Activated CD8-positive, alpha-beta T cell treated with anti-CD3 and anti-CD28 coated beads for 36 hours (primary cell): ENCODE measurements at regions not wholly inside any gene's neighbourhood (a gene's known extent, or its start where the extent isn't known, plus 50 kb on each side); places are given as distances from the start of the nearest gene placed in this dataset.

Experiments
- ATAC-seq: fragments of 200-7000 bp; cut with Tn5 transposase; one replicate; pipeline ENCODE4 v1.10.0; 2021; ENCODE audit warnings: mild to moderate bottlenecking, moderate library complexity
- CTCF ChIA-PET: fragments of 350-600 bp; sonication (Branson Sonifier 250); formaldehyde crosslinking; loops from one replicate; lab custom pipeline; 2021; ENCODE audit warnings: antibody characterized with exemption; lab: Charles Lee
- POLR2A ChIA-PET: fragments of 350-600 bp; sonication (Branson Sonifier 250); formaldehyde crosslinking; loops from one replicate; lab custom pipeline; 2021; ENCODE audit warnings: antibody characterized with exemption; lab: Charles Lee
- DNase-seq: peaks from one replicate; pipeline ENCODE4 v3.0.0-alpha.2; 2020
- H3K27ac Mint-ChIP-seq: one replicate; pipeline ENCODE4 v1.8.0; 2021; ENCODE audit warnings: mild to moderate bottlenecking, mixed read lengths
- H3K27me3 Mint-ChIP-seq: one replicate; pipeline ENCODE4 v1.8.0; 2021; ENCODE audit warnings: mixed read lengths
- H3K36me3 Mint-ChIP-seq: one replicate; pipeline ENCODE4 v1.8.0; 2021; ENCODE audit warnings: low read depth, mixed read lengths
- H3K4me1 Mint-ChIP-seq: one replicate; pipeline ENCODE4 v1.8.0; 2021; ENCODE audit warnings: low read depth, mixed read lengths
- H3K4me3 Mint-ChIP-seq: one replicate; pipeline ENCODE4 v1.8.0; 2021; ENCODE audit warnings: mild to moderate bottlenecking, moderate library complexity, mixed read lengths
- H3K9me3 Mint-ChIP-seq: one replicate; pipeline ENCODE4 v1.8.0; 2021; ENCODE audit warnings: mixed read lengths
- intact Hi-C: fragments of 100-400 bp; cut with micrococcal nuclease; formaldehyde crosslinking; loops from one replicate; pipeline ENCODE4 v1.10.0; 2022
- TF ChIP-seq, protein P1 (sequence below): fragments of 200-600 bp; IDR thresholded peaks from one replicate; pipeline ENCODE4 v1.8.0; 2022; ENCODE audit warnings: antibody characterized with exemption, mild to moderate bottlenecking

DNA sequence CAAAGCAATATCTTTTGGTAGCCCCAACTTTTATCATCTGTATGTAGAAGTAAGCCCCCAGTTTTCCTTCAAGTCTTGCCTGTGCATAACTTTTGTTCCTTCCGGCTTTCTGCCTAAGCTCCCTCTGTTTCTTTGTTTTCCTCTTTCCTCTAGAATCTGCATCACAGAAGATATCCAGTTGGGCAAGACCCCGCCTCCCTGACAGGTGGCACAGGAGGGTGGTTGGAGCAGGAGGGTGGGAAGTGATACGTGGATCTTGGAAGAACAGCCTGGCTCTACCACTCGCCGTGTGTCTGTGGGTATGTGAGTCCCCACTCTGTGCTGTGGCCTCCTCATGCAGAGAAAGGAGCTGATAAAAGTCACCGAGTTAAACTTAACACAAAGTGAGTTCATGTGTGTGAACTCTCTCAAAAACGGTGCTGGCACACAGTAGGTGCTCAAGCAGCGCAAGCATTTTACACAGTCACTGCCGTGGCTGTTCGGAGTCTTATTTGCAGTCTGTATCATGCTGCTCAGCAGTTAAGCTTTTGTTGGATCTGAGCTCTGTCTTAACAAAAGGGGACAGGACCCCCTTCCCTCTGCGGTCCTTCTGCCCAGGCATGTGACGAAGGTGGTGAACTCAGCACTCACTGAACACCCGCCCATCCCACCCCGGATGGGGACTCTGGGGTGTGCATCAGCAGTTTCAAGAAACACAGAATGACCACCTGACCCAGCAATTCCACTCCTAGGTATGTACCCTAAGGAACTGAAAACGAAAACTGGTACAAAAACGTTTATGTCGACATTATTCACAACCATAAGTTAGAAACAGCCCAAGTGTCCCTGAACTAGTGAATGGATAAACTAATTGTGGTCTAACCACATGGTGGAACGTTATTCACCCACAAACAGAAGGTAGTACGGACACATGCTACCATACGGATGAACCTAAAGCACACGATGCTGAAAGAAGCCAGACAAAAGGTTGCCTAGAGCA is 249.1 kb downstream of the CTTN start:
- TF ChIP-seq, protein P1, sequence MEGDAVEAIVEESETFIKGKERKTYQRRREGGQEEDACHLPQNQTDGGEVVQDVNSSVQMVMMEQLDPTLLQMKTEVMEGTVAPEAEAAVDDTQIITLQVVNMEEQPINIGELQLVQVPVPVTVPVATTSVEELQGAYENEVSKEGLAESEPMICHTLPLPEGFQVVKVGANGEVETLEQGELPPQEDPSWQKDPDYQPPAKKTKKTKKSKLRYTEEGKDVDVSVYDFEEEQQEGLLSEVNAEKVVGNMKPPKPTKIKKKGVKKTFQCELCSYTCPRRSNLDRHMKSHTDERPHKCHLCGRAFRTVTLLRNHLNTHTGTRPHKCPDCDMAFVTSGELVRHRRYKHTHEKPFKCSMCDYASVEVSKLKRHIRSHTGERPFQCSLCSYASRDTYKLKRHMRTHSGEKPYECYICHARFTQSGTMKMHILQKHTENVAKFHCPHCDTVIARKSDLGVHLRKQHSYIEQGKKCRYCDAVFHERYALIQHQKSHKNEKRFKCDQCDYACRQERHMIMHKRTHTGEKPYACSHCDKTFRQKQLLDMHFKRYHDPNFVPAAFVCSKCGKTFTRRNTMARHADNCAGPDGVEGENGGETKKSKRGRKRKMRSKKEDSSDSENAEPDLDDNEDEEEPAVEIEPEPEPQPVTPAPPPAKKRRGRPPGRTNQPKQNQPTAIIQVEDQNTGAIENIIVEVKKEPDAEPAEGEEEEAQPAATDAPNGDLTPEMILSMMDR, result no peak
- no peak overlapping the region for H3K27ac Mint-ChIP-seq
- H3K4me3 Mint-ChIP-seq, result no peak overlapping the region
- intact Hi-C loops, result no loop called here
- DNase-seq (no peak), ATAC-seq (no peak)
- ChIA-PET CTCF (no interaction called here), POLR2A (no interaction called here)
- no peaks in the 10 kb centered on the region for H3K36me3 Mint-ChIP-seq
- H3K27me3 Mint-ChIP-seq, result peaks cover 12% of the 10 kb centered on the region
- no peaks in the 10 kb centered on the region for H3K9me3 Mint-ChIP-seq
- no peaks in the 10 kb centered on the region for H3K4me1 Mint-ChIP-seq

DNA sequence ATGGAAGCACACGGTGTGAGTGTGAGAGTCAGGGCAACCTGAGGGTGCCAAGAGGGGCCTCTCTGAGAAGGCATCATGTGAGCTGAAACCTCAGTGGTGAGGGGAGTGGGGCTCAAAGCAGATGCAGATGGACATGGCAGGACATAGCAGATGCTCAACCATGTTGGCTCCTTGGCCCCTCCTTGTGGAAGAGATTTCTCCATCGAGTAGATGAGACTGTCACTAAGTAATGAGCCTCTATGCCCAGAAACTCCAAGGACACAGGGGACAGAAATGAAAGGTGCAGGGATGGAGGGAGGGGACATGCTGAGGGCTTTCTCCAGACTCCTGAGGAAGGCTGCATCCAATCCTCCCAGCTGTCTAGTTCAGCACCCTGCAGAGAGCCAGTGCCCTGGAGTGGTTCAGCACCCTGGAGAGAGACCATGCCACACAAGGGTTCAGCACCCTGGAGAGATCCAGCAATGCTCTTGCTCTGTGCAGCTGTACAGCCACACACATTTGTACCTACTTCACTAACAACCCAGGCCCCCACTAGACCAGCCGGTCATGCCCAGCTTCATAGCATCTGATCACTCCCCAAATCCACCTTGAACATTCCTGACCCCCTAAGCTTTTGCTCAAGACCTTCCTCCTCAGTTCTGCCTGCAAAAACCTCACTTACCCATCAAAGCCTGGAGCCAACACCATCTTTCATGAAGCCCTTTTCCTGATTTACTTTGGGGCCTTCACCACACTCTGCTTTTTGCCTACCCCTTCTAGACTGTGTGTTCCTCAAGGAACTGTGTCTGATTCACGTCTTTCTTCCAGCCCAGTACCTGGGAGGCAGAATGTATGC is 252.0 kb downstream of the CTTN start:
- TF ChIP-seq, protein P1, result no peak
- CTCF ChIA-PET, result no interaction called here
- Mint-ChIP-seq H3K36me3 (no peaks in the 10 kb centered on the region), H3K4me3 (no peak overlapping the region), H3K27ac (no peak overlapping the region), H3K27me3 (peaks cover 5% of the 10 kb centered on the region), H3K9me3 (no peaks in the 10 kb centered on the region), H3K4me1 (no peaks in the 10 kb centered on the region)
- POLR2A ChIA-PET, result no interaction called here
- intact Hi-C loops, result no loop called here
- ATAC-seq (peak; percentile 55), DNase-seq (peak; percentile 65)

DNA sequence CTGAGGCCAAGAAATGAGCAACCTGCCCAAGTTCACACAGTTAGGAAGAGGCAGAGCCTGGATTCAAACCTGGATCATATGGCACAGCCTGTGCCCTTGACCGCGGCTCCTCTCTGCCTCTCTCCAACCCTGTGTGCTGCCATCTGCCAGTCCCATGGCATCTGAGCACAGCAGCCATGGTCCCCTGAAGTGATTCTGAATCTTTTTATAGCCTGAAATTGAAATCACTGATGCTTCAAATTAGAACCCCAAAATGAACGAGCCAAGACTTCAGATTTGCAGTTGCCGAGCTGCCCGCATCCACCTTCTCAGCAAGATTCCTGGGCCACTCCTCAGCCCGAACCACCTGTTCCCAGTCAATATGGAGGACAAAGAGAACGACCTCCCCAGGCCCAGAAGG is 252.7 kb downstream of the CTTN start:
- ATAC-seq (no peak), DNase-seq (no peak)
- H3K9me3 Mint-ChIP-seq, result no peaks in the 10 kb centered on the region
- TF ChIP-seq, protein P1, result no peak
- ChIA-PET CTCF (no interaction called here), POLR2A (no interaction called here)
- no peak overlapping the region for H3K27ac Mint-ChIP-seq
- H3K4me3 Mint-ChIP-seq, result no peak overlapping the region
- no peaks in the 10 kb centered on the region for H3K4me1 Mint-ChIP-seq
- intact Hi-C loops, result no loop called here
- peaks cover 8% of the 10 kb centered on the region for H3K27me3 Mint-ChIP-seq
- no peaks in the 10 kb centered on the region for H3K36me3 Mint-ChIP-seq

DNA sequence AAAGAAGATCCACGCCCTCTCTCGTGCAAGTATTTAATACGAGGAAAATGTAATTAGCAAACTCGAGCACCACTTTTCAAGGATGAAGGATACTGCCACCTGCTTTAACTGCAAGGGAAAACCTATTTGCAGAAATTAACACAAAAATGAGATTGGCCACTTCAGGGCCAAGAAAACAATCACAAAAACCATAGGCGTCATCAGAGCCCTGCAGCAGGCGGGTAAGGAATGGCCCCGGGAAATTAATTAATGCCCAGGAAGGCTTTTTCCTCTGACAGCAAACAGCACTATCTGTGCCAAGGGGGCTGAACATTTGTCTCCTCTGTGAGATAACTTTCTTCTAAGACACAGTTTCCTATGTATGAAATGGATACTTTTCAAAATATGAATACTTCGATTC is 255.7 kb downstream of the CTTN start:
- TF ChIP-seq, protein P1, result no peak
- Mint-ChIP-seq H3K27me3 (peaks cover 13% of the 10 kb centered on the region), H3K36me3 (no peaks in the 10 kb centered on the region), H3K27ac (no peak overlapping the region), H3K9me3 (no peaks in the 10 kb centered on the region), H3K4me3 (no peak overlapping the region), H3K4me1 (no peaks in the 10 kb centered on the region)
- ATAC-seq, result no peak
- intact Hi-C loops, result no loop called here
- POLR2A ChIA-PET, result no interaction called here
- DNase-seq, result no peak
- CTCF ChIA-PET, result no interaction called here

DNA sequence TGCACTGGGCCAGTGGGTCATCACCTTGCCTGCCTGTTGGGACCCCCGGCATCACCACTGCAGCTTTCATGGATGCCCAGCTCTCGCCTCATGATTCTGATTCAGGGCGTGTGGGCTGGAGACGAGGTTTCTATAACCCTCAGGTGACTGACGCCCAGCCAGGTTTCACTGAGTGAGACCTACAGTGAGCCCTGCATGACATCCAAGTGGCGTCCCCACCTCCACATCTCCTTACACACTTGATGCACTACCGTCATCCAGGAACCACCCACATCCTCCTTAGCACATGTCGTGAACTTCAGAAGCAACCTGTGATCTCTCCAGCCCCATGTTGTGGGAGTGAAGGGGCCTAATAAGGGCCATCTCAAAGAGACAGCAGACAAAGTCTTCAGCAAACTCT is 257.5 kb downstream of the CTTN start:
- ChIA-PET POLR2A (no interaction called here), CTCF (no interaction called here)
- no peak for ATAC-seq
- H3K27me3 Mint-ChIP-seq, result peaks cover 22% of the 10 kb centered on the region
- H3K4me3 Mint-ChIP-seq, result no peak overlapping the region
- TF ChIP-seq, protein P1, result no peak
- H3K36me3 Mint-ChIP-seq, result no peaks in the 10 kb centered on the region
- no peaks in the 10 kb centered on the region for H3K4me1 Mint-ChIP-seq
- H3K9me3 Mint-ChIP-seq, result no peaks in the 10 kb centered on the region
- no peak overlapping the region for H3K27ac Mint-ChIP-seq
- DNase-seq, result peak; percentile 3
- intact Hi-C loops, result no loop called here
